IMR-90 (cell line): ENCODE measurements at regions not wholly inside any gene's neighbourhood (a gene's known extent, or its start where the extent isn't known, plus 50 kb on each side); places are given as distances from the start of the nearest gene placed in this dataset.

Experiments used
- ATAC-seq: fragments of 200-7000 bp; cut with Tn5 transposase; 2 replicates; pipeline ENCODE4 v1.9.1; 2020; ENCODE audit warnings: low read depth, mild to moderate bottlenecking, moderate library complexity
- BruUV-seq: library from RNA; stranded (reverse); fragments of 400-500 nt; replicated peaks from 2 replicates; lab custom pipeline; 2021; lab: Mats Ljungman, UMichigan
- CTCF ChIA-PET: fragments of 300-600 bp; formaldehyde crosslinking; extraction: SDS; loops from one replicate; lab custom pipeline; 2021; ENCODE audit warnings: antibody characterized with exemption; lab: Yijun Ruan, JAX
- POLR2A ChIA-PET: fragments of 300-600 bp; sonication (Branson Sonifier 250); formaldehyde crosslinking; loops from one replicate; lab custom pipeline; 2022; ENCODE audit warnings: antibody characterized with exemption; ENCODE audit not compliant: unreplicated experiment; lab: Charles Lee
- DNase-seq: peaks from one replicate; pipeline ENCODE4 v3.0.0; 2013
- H2AFZ ChIP-seq: replicated peaks from 2 replicates; pipeline ENCODE3; 2013; ENCODE audit warnings: low read length, mild to moderate bottlenecking; ENCODE audit not compliant: poor library complexity
- H2AK5ac ChIP-seq: 2 replicates; pipeline ENCODE4 v1.6.1; 2013; ENCODE audit warnings: low read depth, low read length, inconsistent platforms
- H2AK9ac ChIP-seq: replicated peaks from 2 replicates; pipeline ENCODE3; 2013; ENCODE audit warnings: mild to moderate bottlenecking, low read depth, low read length, moderate library complexity; ENCODE audit not compliant: poor library complexity
- H2BK120ac ChIP-seq: 2 replicates; pipeline ENCODE4 v1.6.1; 2013; ENCODE audit warnings: low read depth, low read length, inconsistent platforms
- H2BK15ac ChIP-seq: 3 replicates; pipeline ENCODE4 v1.6.1; 2013; ENCODE audit warnings: low read depth, low read length, inconsistent platforms
- H2BK20ac ChIP-seq: 2 replicates; pipeline ENCODE4 v1.6.1; 2013; ENCODE audit warnings: low read depth, mild to moderate bottlenecking, inconsistent platforms, low read length, moderate library complexity
- H2BK5ac ChIP-seq: 2 replicates; pipeline ENCODE4 v1.6.1; 2013; ENCODE audit warnings: mild to moderate bottlenecking, low read depth, low read length, inconsistent platforms; ENCODE audit not compliant: poor library complexity, severe bottlenecking
- H3K14ac ChIP-seq: replicated peaks from 2 replicates; pipeline ENCODE4 v1.6.1; 2013; ENCODE audit warnings: low read depth, low read length, inconsistent platforms
- H3K18ac ChIP-seq: 2 replicates; pipeline ENCODE4 v1.6.1; 2013; ENCODE audit warnings: low read depth, low read length, control low read depth
- H3K23ac ChIP-seq: 2 replicates; pipeline ENCODE4 v1.6.1; 2013; ENCODE audit warnings: low read depth, low read length, inconsistent platforms
- H3K27ac ChIP-seq: 2 replicates; pipeline ENCODE4 v1.5.1; 2013; ENCODE audit warnings: mild to moderate bottlenecking, control low read depth, low read length; ENCODE audit not compliant: insufficient read depth
- H3K27me3 ChIP-seq: 2 replicates; pipeline ENCODE4 v1.6.1; 2013; ENCODE audit warnings: low read length; ENCODE audit not compliant: control insufficient read depth, insufficient read depth
- H3K36me3 ChIP-seq: 2 replicates; pipeline ENCODE4 v1.6.1; 2013; ENCODE audit warnings: low read length, mixed read lengths; ENCODE audit not compliant: control insufficient read depth, insufficient read depth
- H3K4ac ChIP-seq: 2 replicates; pipeline ENCODE4 v1.6.1; 2013; ENCODE audit warnings: low read depth, low read length, inconsistent platforms
- H3K4me1 ChIP-seq: 2 replicates; pipeline ENCODE4 v1.6.1; 2013; ENCODE audit warnings: low read length, mixed read lengths; ENCODE audit not compliant: control insufficient read depth, insufficient read depth
- H3K4me2 ChIP-seq: 2 replicates; pipeline ENCODE4 v1.6.1; 2013; ENCODE audit warnings: low read depth, mild to moderate bottlenecking, control low read depth, low read length, moderate library complexity
- H3K4me3 ChIP-seq: 2 replicates; pipeline ENCODE4 v1.5.1; 2013; ENCODE audit warnings: low read depth, mild to moderate bottlenecking, control low read depth, low read length, moderate library complexity; ENCODE audit not compliant: insufficient read depth
- H3K56ac ChIP-seq: 2 replicates; pipeline ENCODE4 v1.6.1; 2013; ENCODE audit warnings: low read length, inconsistent platforms; ENCODE audit not compliant: insufficient read depth; ENCODE audit errors: extremely low read depth
- H3K79me1 ChIP-seq, 2 experiments: 2 replicates each; pipeline ENCODE4 v1.6.1; 2013; ENCODE audit warnings: low read length in 2 of 2, inconsistent platforms in 1 of 2, low read depth in 1 of 2
- H3K9ac ChIP-seq: 2 replicates; pipeline ENCODE4 v1.6.1; 2013; ENCODE audit warnings: low read depth, low read length, control low read depth
- H3K9me1 ChIP-seq: 2 replicates; pipeline ENCODE4 v1.6.1; 2013; ENCODE audit warnings: low read length, inconsistent platforms; ENCODE audit not compliant: insufficient read depth
- H3K9me3 ChIP-seq: 2 replicates; pipeline ENCODE4 v1.6.1; 2013; ENCODE audit warnings: low read length; ENCODE audit not compliant: control insufficient read depth, insufficient read depth
- H4K20me1 ChIP-seq: 2 replicates; pipeline ENCODE4 v1.6.1; 2013; ENCODE audit warnings: low read length, inconsistent platforms; ENCODE audit not compliant: insufficient read depth
- H4K5ac ChIP-seq: 2 replicates; pipeline ENCODE4 v1.6.1; 2013; ENCODE audit warnings: mild to moderate bottlenecking, low read depth, low read length, control low read depth
- H4K8ac ChIP-seq, 2 experiments: 2 replicates each; pipeline ENCODE4 v1.6.1; 2013; ENCODE audit warnings: low read depth in 2 of 2, low read length in 2 of 2, control low read depth in 1 of 2, inconsistent platforms in 1 of 2
- H4K91ac ChIP-seq: 2 replicates; pipeline ENCODE4 v1.6.1; 2013; ENCODE audit warnings: low read depth, low read length, inconsistent platforms; ENCODE audit not compliant: insufficient read depth
- CHD1 ChIP-seq: IDR thresholded peaks from 2 replicates; pipeline ENCODE4 v1.6.1; 2012; ENCODE audit warnings: low read depth, low read length, improper control_type of control experiment
- MXI1 ChIP-seq: IDR thresholded peaks from 2 replicates; pipeline ENCODE4 v1.6.1; 2012; ENCODE audit warnings: low read depth, mild to moderate bottlenecking, low read length, moderate library complexity, borderline replicate concordance
- POLR2A ChIP-seq: IDR thresholded peaks from 2 replicates; pipeline ENCODE4 v1.6.1; 2012; ENCODE audit warnings: mild to moderate bottlenecking, low read depth, low read length
- RAD21 ChIP-seq: IDR thresholded peaks from 2 replicates; pipeline ENCODE4 v1.6.1; 2012; ENCODE audit warnings: low read length, improper control_type of control experiment
- SMC3 ChIP-seq: fragments of 150-350 bp; IDR thresholded peaks from 2 replicates; pipeline ENCODE4 v1.6.1; 2016; ENCODE audit warnings: low read depth, mild to moderate bottlenecking, antibody characterized with exemption, low read length, moderate library complexity
- USF2 ChIP-seq: fragments of 150-350 bp; IDR thresholded peaks from 2 replicates; pipeline ENCODE4 v1.6.1; 2017; ENCODE audit warnings: mild to moderate bottlenecking, antibody characterized with exemption, low read length, low read depth
- WGBS, 2 experiments: methylation state at CpG; one replicate each; pipeline versions ENCODE4 v1.1.5 to v1.1.7; 2013; ENCODE audit warnings: missing lambda C conversion rate in 2 of 2; ENCODE audit not compliant: insufficient read length in 1 of 2; ENCODE audit errors: extremely low coverage in 2 of 2; 5-methylcytosine and 5-hydroxymethylcytosine counted together
- dilution Hi-C: fragments of 300-500 bp; cut with HindIII; formaldehyde crosslinking; loops from one replicate; pipeline ENCODE4 v1.14.3; 2018; ENCODE audit warnings: low sequenced_read_pairs; ENCODE audit not compliant: unreplicated experiment
- in situ Hi-C: fragments of 300-500 bp; cut with MboI; formaldehyde crosslinking; loops from 3 replicates; pipeline ENCODE4 v1.14.3; 2019; ENCODE audit warnings: low sequenced_read_pairs, inconsistent platforms, mixed read lengths
- intact Hi-C: fragments of 100-400 bp; cut with micrococcal nuclease; formaldehyde crosslinking; loops from 2 replicates; pipeline ENCODE4 v1.10.0; 2022

DNA sequence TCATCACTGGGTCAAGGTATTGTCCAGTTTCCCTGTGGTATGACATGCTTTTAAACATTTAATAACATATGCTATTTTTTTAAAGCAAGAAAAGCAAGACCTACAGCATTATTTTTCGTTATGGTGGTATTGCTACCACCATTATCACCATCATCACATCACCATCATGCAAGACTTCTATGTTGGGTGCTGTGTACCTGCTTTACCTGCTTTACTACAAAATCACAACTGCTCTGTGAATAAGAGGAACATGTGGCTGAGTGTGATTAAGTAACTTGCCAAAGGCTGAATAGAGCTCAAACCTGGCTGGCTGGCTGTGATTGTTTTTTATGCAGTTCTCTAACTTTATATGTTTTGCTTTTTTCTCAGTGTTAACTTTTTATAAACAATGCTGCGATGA, 140.8 kb upstream of the CLINT1 start:
- no peaks in the 10 kb centered on the region for H3K9me3 ChIP-seq
- H3K9ac ChIP-seq = no peak overlapping the region
- ATAC-seq (no peak), DNase-seq (no peak)
- WGBS, 2 experiments = no CpG with 5 or more reads among the region's 2 CpGs
- no peaks in the 10 kb centered on the region for H3K9me1 ChIP-seq
- H3K4me1 ChIP-seq = no peaks in the 10 kb centered on the region
- intact Hi-C loops = no loop called here
- H2BK20ac ChIP-seq = no peak overlapping the region
- H2AK9ac ChIP-seq = no peak overlapping the region
- H3K4me3 ChIP-seq = no peak overlapping the region
- no peak overlapping the region for H2AK5ac ChIP-seq
- no peak overlapping the region for H3K4ac ChIP-seq
- H3K56ac ChIP-seq = no peak overlapping the region
- no TSS peak for BruUV-seq
- no peak overlapping the region for H3K27ac ChIP-seq
- no peak overlapping the region for H4K5ac ChIP-seq
- no peaks in the 10 kb centered on the region for H3K79me1 ChIP-seq
- H3K14ac ChIP-seq = no peak overlapping the region
- in situ Hi-C loops = no loop called here
- H3K18ac ChIP-seq = no peak overlapping the region
- H3K23ac ChIP-seq = no peak overlapping the region
- no peak overlapping the region for H2BK120ac ChIP-seq
- no peak overlapping the region for H4K8ac ChIP-seq
- H3K4me2 ChIP-seq = no peak overlapping the region
- no peaks in the 10 kb centered on the region for H4K20me1 ChIP-seq
- ChIA-PET CTCF (no interaction called here), POLR2A (no interaction called here)
- dilution Hi-C loops = loop anchor here (25.0 kb wide), 1 partner anchor 187 kb away; no protein-coding TSS in a partner anchor
- H2AFZ ChIP-seq = no peak overlapping the region
- H2BK5ac ChIP-seq = no peak overlapping the region
- H3K27me3 ChIP-seq = no peaks in the 10 kb centered on the region
- no peaks in the 10 kb centered on the region for H3K36me3 ChIP-seq
- no peak overlapping the region for H4K91ac ChIP-seq
- no peak for TF ChIP-seq MXI1
- no peak for TF ChIP-seq POLR2A
- TF ChIP-seq SMC3 = no peak
- TF ChIP-seq USF2 = no peak
- no peak for TF ChIP-seq CHD1
- TF ChIP-seq RAD21 = no peak
- no peak overlapping the region for H2BK15ac ChIP-seq
